SH-SY5Y (cell line): ENCODE measurements at regions not wholly inside any gene's neighbourhood (a gene's known extent, or its start where the extent isn't known, plus 50 kb on each side); places are given as distances from the start of the nearest gene placed in this dataset.

Source experiments
- GATA2 ChIP-seq: IDR thresholded peaks from 2 replicates; pipeline ENCODE4 v1.6.1; 2011; ENCODE audit warnings: mild to moderate bottlenecking, low read depth, low read length
- GATA3 ChIP-seq: IDR thresholded peaks from 2 replicates; pipeline ENCODE4 v1.6.1; 2011; ENCODE audit warnings: low read depth, mild to moderate bottlenecking, low read length, moderate library complexity

GRCh38 chr9:29289365-29289764 is 1716.1 kb upstream of the C9orf72 start:
- no peak for TF ChIP-seq GATA2
- TF ChIP-seq GATA3: no peak

- TF ChIP-seq GATA3 (no peak), GATA2 (no peak)
Observed at GRCh38 chr9:29290516-29290915, 1717.2 kb upstream of the C9orf72 start.

GRCh38 chr9:29297592-29297991 is 1724.3 kb upstream of the C9orf72 start:
- TF ChIP-seq GATA2 (no peak), GATA3 (no peak)

- TF ChIP-seq GATA3 (no peak), GATA2 (no peak)
Observed at GRCh38 chr9:29311221-29311620, 1737.9 kb upstream of the C9orf72 start.

DNA sequence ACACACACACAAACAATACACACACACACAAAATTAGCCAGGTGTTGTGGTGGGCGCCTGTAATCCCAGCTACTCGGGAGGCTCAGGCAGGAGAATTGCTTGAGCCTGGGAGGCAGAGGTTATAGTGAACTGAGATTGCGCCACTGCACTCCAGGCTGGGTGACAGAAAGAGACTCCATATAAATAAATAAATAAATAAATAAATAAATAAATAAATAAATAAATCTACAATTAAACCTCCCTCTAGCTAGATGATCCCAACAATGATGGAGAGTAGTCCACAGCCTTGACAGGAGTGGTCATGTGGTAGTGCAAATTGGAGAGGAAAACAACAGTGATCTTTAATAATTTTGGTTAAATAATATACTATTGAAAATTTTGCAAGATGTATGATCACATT is 1739.0 kb upstream of the C9orf72 start:
- TF ChIP-seq GATA2 (no peak), GATA3 (no peak)

GRCh38 chr9:29319736-29320513 is 1746.6 kb upstream of the C9orf72 start:
- TF ChIP-seq GATA2 (no peak), GATA3 (no peak)

DNA sequence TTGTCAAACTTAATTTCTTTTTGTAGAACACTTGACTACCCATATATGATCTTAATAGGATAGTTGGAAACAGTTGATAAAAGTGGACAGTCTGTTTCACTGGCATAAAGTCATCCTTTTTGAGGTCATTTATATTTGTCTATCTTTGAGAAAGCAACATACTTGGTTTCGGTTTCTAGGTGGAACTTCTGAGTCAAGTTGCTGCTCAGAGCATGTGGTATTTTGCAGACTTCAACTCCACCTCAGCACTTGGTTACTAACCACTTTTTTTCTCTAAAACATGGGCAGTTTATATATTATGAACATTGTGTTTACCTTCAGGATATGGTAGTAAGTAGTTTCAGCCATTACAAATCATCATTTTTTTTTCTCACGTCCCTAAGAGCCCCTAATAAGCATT is 1749.0 kb upstream of the C9orf72 start:
- TF ChIP-seq GATA3 (no peak), GATA2 (no peak)

- TF ChIP-seq GATA2 (no peak), GATA3 (no peak)
Observed at GRCh38 chr9:29325894-29326293, 1752.6 kb upstream of the C9orf72 start.

- no peak for TF ChIP-seq GATA3
- TF ChIP-seq GATA2: no peak
Observed at GRCh38 chr9:29332789-29333188, 1759.5 kb upstream of the C9orf72 start.

DNA sequence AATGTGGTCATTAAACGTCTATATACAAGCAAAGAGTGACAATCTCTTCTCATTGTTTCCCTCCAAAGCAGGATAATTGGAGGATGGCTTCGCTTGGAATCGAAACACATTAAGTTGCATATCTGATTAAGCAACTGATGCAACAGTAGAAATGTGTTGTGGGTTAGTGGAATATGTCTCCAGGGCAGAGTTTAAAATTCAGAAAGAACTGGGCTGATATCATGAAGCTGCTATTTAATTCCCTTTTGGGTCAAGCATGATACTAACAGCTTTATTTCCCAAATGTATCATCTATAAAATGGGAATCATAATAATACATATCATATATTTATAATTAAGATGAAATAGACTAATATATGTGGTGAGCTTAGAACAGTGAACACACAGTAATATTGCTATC is 1763.0 kb upstream of the C9orf72 start:
- TF ChIP-seq GATA3 (no peak), GATA2 (no peak)

DNA sequence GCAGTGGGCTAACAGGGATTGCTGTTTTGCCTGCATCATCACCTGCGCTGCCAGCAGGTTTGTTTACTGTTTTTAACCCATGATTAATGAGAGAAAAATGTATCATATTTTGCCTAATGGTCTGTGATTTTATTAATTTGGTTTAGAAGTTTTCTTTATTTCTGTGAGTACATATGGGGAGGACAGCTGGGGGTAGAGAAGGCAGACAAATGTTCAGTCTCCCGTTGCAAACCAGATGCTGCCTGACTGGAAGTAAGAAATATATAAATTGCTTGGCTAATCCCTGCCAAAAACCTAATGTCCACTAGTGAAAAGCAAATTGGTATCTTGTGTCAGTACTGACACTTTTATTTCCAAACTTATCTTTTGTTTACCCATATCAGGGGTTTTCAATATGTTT is 1766.1 kb upstream of the C9orf72 start:
- TF ChIP-seq GATA3 (no peak), GATA2 (no peak)

GRCh38 chr9:29348999-29349398 is 1775.7 kb upstream of the C9orf72 start:
- no peak for TF ChIP-seq GATA3
- TF ChIP-seq GATA2: no peak

DNA sequence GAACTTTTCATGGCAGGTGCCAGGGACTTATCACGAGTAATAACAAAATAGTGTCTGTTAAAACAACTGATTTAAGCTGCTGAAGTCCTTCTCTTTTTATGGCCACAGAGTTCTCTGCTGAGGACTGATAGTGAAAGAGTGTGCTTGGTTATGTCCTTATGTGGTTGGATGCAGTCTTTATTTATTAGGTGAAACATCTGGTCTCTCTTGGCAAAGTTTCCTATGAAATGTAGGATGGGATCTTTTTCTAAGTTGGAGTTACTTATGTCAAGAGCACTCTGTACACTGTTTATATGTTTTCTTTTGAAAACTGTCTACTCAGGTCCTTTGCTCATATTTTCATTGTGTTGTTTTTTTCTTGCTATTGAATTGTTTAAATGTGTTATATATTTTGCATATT is 1816.1 kb upstream of the C9orf72 start:
- TF ChIP-seq GATA3 (no peak), GATA2 (no peak)

DNA sequence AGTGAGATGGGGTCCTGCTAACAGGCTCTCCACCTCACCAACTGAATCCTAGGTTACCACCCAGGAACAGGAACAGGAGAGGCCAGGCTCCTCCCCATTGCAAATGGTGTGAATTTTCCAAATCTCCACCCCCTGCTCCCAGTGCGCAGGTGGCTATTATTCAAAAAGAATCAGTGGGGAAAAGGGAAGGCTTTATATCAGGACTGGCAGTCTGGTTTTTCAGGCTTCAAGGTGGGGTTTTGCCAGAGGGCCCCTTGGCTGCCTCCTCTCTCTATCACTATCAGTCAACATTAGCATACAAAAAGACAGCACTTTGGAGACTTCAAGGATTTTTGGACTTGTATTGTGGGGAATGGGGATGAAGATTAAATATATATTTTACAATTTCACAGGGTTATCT is 1817.6 kb upstream of the C9orf72 start:
- TF ChIP-seq GATA2 (no peak), GATA3 (no peak)

DNA sequence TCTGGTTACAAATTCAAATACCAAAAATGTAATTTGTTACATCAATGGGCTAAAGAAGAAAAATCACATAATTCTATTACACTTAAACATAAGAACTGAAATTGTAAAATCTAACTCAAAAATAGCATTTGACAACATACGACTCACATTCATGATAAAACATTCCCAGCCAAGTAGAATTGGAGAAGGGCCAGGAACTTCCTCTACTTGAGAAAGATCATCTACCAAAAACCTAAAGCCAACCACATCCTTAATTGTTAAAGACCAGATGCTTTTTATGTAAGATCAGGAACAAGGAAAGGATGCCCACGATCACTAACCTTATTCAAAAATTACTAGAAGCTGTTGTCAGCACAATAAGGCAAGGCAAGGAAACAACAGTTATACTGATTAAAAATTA is 1819.8 kb upstream of the C9orf72 start:
- no peak for TF ChIP-seq GATA2
- TF ChIP-seq GATA3: no peak

DNA sequence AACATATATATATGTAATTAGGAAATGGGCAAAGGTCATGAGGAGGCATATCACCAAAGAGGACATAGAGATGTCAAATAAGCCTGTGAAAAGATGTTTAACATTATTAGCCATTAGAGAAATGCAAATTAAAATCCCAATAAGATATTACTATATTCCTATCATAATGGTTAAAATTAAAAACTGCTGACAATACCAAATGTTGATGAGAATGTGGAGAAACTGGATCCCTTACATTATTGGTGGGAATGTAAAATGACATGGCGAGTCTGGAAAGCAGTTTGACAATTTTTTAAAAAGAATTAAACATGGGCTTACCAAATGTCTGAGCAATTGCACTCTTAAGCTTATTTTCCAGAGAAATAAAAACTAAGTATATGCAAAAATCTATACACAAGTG is 1821.6 kb upstream of the C9orf72 start:
- TF ChIP-seq GATA2: no peak
- no peak for TF ChIP-seq GATA3
